ENCODE measurements at regions not wholly inside any gene's neighbourhood (a gene's known extent, or its start where the extent isn't known, plus 50 kb on each side); places are given as distances from the start of the nearest gene placed in this dataset.

DNA sequence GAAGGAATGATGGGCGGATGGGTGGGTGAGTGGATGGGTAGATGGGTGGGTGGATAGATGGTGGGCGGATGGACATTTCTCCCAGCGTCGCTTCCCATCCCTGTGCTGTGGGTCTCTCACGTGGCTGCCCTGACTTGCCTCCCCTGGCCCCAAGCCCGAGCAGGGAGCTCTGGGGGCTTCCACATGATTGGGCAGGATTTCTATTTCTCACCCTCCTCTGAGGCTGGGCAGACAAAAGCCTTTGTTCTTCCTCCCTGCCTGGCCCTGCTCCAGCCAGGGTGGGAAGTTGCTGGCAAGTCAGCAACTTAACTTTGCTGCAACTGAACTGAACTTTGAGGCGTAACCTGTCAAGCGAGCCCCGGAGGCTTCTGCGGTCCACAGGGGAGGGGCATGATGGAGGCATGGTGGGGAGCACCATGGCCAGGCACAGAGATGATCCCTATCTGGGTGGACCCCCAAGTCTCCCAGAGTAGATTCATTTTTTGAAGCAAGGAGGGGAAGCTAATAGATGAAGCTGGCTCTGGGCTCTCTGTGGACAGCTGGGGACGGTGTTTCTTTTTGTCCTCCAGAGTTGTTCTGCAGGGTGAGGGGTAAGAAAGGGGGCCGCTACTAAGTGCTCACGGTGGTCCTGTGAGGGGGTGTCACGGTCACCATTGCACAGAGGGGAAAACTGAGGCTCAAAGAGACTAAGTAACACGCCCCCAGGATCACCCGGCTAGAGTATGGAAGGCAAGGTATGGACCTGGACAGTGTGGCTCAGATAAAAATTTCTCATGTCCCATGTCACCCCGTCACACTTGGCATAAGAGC lies 140.1 kb downstream of the CEBPB start:
- H3K27ac ChIP-seq (ENCODE audit: low read length) = no peak overlapping the region
- no TSS peak for BruUV-seq (replicated peaks)
- intact Hi-C loops (cut with micrococcal nuclease) = no loop called here
- TF ChIP-seq EZH2 (IDR thresholded peaks at IDR 0.05; ENCODE audit: low read length, unreplicated experiment) (no peak), EZH2phosphoT487 (IDR thresholded peaks at IDR 0.05; ENCODE audit: borderline replicate concordance, low read length) (no peak)
- TF ChIP-seq, protein P1, sequence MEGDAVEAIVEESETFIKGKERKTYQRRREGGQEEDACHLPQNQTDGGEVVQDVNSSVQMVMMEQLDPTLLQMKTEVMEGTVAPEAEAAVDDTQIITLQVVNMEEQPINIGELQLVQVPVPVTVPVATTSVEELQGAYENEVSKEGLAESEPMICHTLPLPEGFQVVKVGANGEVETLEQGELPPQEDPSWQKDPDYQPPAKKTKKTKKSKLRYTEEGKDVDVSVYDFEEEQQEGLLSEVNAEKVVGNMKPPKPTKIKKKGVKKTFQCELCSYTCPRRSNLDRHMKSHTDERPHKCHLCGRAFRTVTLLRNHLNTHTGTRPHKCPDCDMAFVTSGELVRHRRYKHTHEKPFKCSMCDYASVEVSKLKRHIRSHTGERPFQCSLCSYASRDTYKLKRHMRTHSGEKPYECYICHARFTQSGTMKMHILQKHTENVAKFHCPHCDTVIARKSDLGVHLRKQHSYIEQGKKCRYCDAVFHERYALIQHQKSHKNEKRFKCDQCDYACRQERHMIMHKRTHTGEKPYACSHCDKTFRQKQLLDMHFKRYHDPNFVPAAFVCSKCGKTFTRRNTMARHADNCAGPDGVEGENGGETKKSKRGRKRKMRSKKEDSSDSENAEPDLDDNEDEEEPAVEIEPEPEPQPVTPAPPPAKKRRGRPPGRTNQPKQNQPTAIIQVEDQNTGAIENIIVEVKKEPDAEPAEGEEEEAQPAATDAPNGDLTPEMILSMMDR (conservative IDR thresholded peaks at IDR 0.05; ENCODE audit: low read depth, low read length) = no peak
- POLR2A ChIA-PET (ENCODE audit: unreplicated experiment) = no interaction called here
- no peaks in the 10 kb centered on the region for H4K20me1 ChIP-seq (ENCODE audit: low read length)
- H3K79me2 ChIP-seq (ENCODE audit: low read length) = no peaks in the 10 kb centered on the region
- H2AFZ ChIP-seq (ENCODE audit: low read length) = no peak overlapping the region
- DNase-seq = no peak
- peaks cover 32% of the 10 kb centered on the region for H3K4me1 ChIP-seq (ENCODE audit: insufficient read depth, low read length)
- H3K9ac ChIP-seq (ENCODE audit: low read length) = no peak overlapping the region
- H3F3A ChIP-seq (ENCODE audit: low read length, unreplicated experiment) = no peaks in the 10 kb centered on the region
- CTCF ChIA-PET = no interaction called here
- H3K4me3 ChIP-seq (ENCODE audit: low read length) = no peak overlapping the region
- no peak overlapping the region for H3K4me2 ChIP-seq (ENCODE audit: low read length)
- no peak for ATAC-seq
- no peaks in the 10 kb centered on the region for H3K27me3 ChIP-seq (ENCODE audit: low read length)
- no peaks in the 10 kb centered on the region for H3K9me3 ChIP-seq (ENCODE audit: low read length)
- H3K9me2 ChIP-seq (replicated peaks; ENCODE audit: low read length) = no peaks in the 10 kb centered on the region
- H3K36me3 ChIP-seq (ENCODE audit: low read depth, low read length) = no peaks in the 10 kb centered on the region

GRCh38 chr20:50331469-50332363 lies 141.1 kb downstream of the CEBPB start:
- DNase-seq = peak; percentile 85

More at GRCh38 chr20:50331469-50332363, 141.1 kb downstream of the CEBPB start:
- no peak overlapping the region for H3K9ac ChIP-seq (ENCODE audit: low read length)
- H2AFZ ChIP-seq (ENCODE audit: low read length) = peak overlapping the region; percentile 10; the same call in 1 of the 2 replicates
- BruUV-seq (replicated peaks) = no TSS peak
- no peaks in the 10 kb centered on the region for H3K27me3 ChIP-seq (ENCODE audit: low read length)
- H3F3A ChIP-seq (ENCODE audit: low read length, unreplicated experiment) = no peaks in the 10 kb centered on the region
- no peaks in the 10 kb centered on the region for H3K9me2 ChIP-seq (replicated peaks; ENCODE audit: low read length)
- peak; percentile 93 for ATAC-seq
- H3K4me1 ChIP-seq (ENCODE audit: insufficient read depth, low read length) = peaks cover 32% of the 10 kb centered on the region
- H3K79me2 ChIP-seq (ENCODE audit: low read length) = no peaks in the 10 kb centered on the region
- TF ChIP-seq EZH2phosphoT487 (IDR thresholded peaks at IDR 0.05; ENCODE audit: borderline replicate concordance, low read length) = no peak
- TF ChIP-seq, protein P1 (conservative IDR thresholded peaks at IDR 0.05; ENCODE audit: low read depth, low read length) = no peak
- TF ChIP-seq EZH2 (IDR thresholded peaks at IDR 0.05; ENCODE audit: low read length, unreplicated experiment) = no peak
- H3K9me3 ChIP-seq (ENCODE audit: low read length) = no peaks in the 10 kb centered on the region
- H3K27ac ChIP-seq (ENCODE audit: low read length) = peak overlapping the region; percentile 64
- H3K4me3 ChIP-seq (ENCODE audit: low read length) = no peak overlapping the region
- ChIA-PET CTCF (no interaction called here), POLR2A (ENCODE audit: unreplicated experiment) (no interaction called here)
- H4K20me1 ChIP-seq (ENCODE audit: low read length) = no peaks in the 10 kb centered on the region
- H3K4me2 ChIP-seq (ENCODE audit: low read length) = 0 out of 2 replicates have a peak overlapping the region, but pooled peaks have one; percentile 7
- intact Hi-C loops (cut with micrococcal nuclease) = no loop called here
- no peaks in the 10 kb centered on the region for H3K36me3 ChIP-seq (ENCODE audit: low read depth, low read length)
